NB4 (cell line): ENCODE measurements at regions not wholly inside any gene's neighbourhood (a gene's known extent, or its start where the extent isn't known, plus 50 kb on each side); places are given as distances from the start of the nearest gene placed in this dataset.

Experiments
- DNase-seq: peaks from one replicate; pipeline ENCODE4 v3.0.0; 2010; ENCODE audit warnings: low read depth
- H3K4me3 ChIP-seq: one replicate; pipeline ENCODE4 v1.5.1; 2011; ENCODE audit warnings: mild to moderate bottlenecking, low read depth, low read length, moderate library complexity
- MYC ChIP-seq: IDR thresholded peaks from 2 replicates; pipeline ENCODE4 v1.6.1; 2011; ENCODE audit warnings: low read depth, low read length
- POLR2A ChIP-seq: IDR thresholded peaks from 2 replicates; pipeline ENCODE4 v1.6.1; 2011; ENCODE audit warnings: mild to moderate bottlenecking; ENCODE audit not compliant: insufficient read length; ENCODE audit errors: extremely low read depth
- TF ChIP-seq, protein P1 (sequence below): IDR thresholded peaks from one replicate; pipeline ENCODE4 v1.5.1; 2012; ENCODE audit warnings: low read depth, low read length
- TF ChIP-seq, protein P2 (sequence below): IDR thresholded peaks from 2 replicates; pipeline ENCODE4 v1.6.1; 2011; ENCODE audit warnings: low read depth, low read length

DNA sequence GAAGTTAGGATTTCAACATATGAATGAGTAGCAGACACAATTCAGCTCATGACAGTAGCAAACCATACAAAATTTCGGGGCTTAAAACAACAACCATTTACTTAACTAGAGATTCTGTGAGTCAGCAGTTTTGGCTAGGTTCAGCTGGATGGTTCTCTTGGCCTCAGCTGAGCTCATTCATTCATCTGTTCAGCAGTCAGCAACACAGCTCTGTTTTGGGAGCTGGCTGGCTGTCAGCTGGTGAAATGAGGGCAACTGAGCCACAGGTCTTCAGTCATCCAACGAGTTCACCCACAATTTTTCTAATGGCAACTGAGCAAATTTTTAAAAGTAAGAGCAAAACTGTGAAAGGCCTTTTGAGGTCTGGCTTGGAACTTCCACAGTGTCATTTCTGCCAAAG is 2005.1 kb upstream of the AGA start:
- DNase-seq: no peak
- no peak overlapping the region for H3K4me3 ChIP-seq
- TF ChIP-seq, protein P1, sequence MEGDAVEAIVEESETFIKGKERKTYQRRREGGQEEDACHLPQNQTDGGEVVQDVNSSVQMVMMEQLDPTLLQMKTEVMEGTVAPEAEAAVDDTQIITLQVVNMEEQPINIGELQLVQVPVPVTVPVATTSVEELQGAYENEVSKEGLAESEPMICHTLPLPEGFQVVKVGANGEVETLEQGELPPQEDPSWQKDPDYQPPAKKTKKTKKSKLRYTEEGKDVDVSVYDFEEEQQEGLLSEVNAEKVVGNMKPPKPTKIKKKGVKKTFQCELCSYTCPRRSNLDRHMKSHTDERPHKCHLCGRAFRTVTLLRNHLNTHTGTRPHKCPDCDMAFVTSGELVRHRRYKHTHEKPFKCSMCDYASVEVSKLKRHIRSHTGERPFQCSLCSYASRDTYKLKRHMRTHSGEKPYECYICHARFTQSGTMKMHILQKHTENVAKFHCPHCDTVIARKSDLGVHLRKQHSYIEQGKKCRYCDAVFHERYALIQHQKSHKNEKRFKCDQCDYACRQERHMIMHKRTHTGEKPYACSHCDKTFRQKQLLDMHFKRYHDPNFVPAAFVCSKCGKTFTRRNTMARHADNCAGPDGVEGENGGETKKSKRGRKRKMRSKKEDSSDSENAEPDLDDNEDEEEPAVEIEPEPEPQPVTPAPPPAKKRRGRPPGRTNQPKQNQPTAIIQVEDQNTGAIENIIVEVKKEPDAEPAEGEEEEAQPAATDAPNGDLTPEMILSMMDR: no peak
- TF ChIP-seq, protein P2, sequence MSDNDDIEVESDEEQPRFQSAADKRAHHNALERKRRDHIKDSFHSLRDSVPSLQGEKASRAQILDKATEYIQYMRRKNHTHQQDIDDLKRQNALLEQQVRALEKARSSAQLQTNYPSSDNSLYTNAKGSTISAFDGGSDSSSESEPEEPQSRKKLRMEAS: no peak
- TF ChIP-seq POLR2A (no peak), MYC (no peak)

DNA sequence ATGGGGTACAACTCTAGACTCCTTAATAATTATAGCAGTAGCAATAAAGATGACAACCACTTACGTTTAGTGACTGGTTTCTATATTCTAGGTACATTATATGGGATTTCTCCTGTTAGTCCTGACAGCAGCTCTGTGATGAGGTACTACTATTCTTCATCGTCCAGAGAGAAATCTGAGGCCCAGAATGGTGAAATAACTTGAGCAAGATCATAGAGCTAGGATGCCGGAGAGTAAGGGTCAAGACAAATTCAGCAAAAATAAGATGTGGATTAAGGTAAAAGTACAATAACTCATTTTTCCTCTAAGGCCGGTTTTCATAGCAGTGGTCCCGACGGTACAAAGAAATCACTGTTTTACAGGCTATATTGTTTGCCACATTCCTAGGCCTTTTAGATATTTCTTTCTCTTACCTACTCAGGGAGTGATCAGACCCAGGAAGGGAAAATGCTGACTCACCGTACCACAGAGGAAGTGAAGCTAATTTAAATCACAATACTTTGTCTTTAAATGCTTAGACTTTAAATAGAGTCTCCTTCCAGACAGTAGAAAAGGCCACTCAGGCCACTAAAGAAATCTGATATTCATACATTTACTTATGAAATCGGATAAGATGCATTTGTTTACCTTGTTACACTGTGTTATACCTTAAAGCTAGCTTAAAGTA is 2023.0 kb upstream of the AGA start:
- DNase-seq: peak; percentile 62
- TF ChIP-seq, protein P2: no peak
- TF ChIP-seq, protein P1: no peak
- TF ChIP-seq MYC (no peak), POLR2A (no peak)
- H3K4me3 ChIP-seq: no peak overlapping the region

DNA sequence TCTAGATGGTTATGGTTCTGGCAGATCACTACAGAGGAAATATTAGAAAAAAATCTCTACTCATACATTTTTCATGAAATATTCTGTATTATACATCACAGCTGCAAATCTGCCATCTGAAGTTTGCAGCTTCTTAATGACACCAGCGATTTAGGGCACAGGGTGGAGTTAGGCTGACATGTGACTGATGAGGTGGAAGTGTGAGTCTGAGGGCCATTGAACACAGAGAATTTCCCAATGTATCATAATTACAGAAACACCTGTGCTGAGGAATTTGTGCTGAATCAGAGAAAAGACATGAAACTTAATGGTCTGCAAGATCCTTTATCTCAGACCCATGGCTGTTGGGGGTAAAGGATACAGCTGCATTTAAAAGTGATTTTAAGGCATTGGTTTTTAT is 2025.6 kb upstream of the AGA start:
- H3K4me3 ChIP-seq: no peak overlapping the region
- TF ChIP-seq POLR2A (no peak), MYC (no peak)
- TF ChIP-seq, protein P1: no peak
- TF ChIP-seq, protein P2: no peak
- no peak for DNase-seq

DNA sequence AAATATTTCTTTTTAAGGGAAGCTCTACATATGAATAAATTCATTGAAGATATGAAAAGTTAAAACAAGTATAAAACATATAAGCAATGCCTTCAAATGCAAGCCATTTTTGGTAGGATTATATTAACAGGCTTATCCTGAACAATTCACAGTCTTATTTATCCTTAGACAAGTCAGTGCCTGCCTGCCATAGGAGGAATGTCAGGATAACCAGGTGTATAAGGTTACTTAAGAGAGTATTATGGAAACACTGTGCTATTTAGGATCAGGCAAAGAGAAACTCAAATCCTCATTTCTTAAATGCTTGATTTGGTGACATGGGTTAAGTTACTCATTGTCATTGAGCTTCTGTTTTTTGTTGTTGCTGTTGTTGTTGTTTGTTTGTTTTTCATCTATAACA is 2029.9 kb upstream of the AGA start:
- no peak overlapping the region for H3K4me3 ChIP-seq
- no peak for DNase-seq
- TF ChIP-seq, protein P1: no peak
- TF ChIP-seq MYC (no peak), POLR2A (no peak)
- TF ChIP-seq, protein P2: no peak

DNA sequence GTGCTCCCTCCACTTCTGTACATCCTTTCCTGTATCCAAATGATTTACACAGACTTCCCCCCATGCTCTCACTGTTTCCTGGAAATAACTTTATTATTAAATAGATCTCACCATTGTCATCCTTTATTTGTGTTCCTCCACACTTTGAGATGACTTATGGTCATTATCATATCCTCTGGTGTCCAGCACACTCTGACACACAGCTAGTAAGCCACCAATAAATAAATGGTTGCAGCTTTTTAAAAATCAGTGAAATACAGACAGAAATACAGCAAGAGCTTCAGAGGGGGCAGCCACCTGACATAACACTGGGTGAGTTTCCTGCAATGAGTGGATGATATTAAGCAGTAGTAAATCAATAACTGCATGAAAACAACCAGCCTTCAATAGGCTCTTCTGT is 2036.4 kb upstream of the AGA start:
- no peak overlapping the region for H3K4me3 ChIP-seq
- no peak for DNase-seq
- TF ChIP-seq, protein P2: no peak
- no peak for TF ChIP-seq MYC
- TF ChIP-seq, protein P1: no peak
- TF ChIP-seq POLR2A: no peak

DNA sequence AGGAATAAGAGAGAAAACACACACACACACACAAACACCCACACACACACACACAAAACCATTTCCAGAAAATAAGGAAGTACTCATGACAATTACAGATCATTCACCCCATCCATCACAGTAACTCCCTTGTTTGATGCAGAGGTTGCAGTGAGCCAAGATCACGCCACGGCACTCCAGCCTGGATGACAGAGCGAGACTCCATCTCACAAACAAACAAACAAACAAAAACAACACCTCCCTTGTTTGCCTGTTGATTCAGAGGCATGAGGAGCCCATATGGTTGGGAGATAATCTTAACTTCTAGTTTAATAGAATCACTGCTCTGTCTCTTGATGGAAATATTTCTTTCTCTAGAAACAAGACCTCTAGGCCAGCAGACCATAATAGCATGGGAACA is 2043.5 kb upstream of the AGA start:
- DNase-seq: no peak
- no peak overlapping the region for H3K4me3 ChIP-seq
- TF ChIP-seq MYC: no peak
